Transverse colon (tissue), 4 donors: ENCODE measurements at regions not wholly inside any gene's neighbourhood (a gene's known extent, or its start where the extent isn't known, plus 50 kb on each side); places are given as distances from the start of the nearest gene placed in this dataset.

Experiments used
- DNase-seq: peaks from one replicate; pipeline ENCODE4 v3.0.0-alpha.2; 2019
- H3K27ac ChIP-seq, 4 donors: fragments of 200-600 bp; sonication (generic); 2 replicates each; pipeline ENCODE4 v1.5.1; 2016 to 2018; ENCODE audit warnings: inconsistent platforms in 4 of 4
- H3K27me3 ChIP-seq: fragments of 200-600 bp; sonication (generic); 2 replicates; pipeline ENCODE4 v1.5.1; 2017; ENCODE audit warnings: inconsistent platforms
- H3K36me3 ChIP-seq, 4 donors: fragments of 200-600 bp; sonication (generic); 2 replicates each; pipeline ENCODE4 v1.5.1; 2017 to 2019; ENCODE audit warnings: inconsistent platforms in 4 of 4
- H3K4me1 ChIP-seq, 4 donors: fragments of 200-600 bp; sonication (generic); 2 replicates each; pipeline ENCODE4 v1.5.1; 2017 to 2020; ENCODE audit warnings: inconsistent platforms in 4 of 4
- H3K4me3 ChIP-seq, 4 donors: fragments of 200-600 bp; sonication (generic); 1 replicate in 1 of 4; 2 replicates in 3 of 4; pipeline versions ENCODE4 v1.5.1 to v1.6.1; 2017 to 2019; ENCODE audit warnings: inconsistent platforms in 4 of 4
- H3K9me3 ChIP-seq, 2 donors: fragments of 200-600 bp; sonication (generic); 2 replicates each; pipeline ENCODE4 v1.5.1; 2017 to 2019; ENCODE audit warnings: inconsistent platforms in 2 of 2
- CTCF ChIP-seq, 5 experiments: fragments of 200-600 bp in 3 of 5; fragments of 450-650 bp in 2 of 5; sonication (generic) in 3 of 5; IDR thresholded peaks; 1 replicate in 2 of 5; 2 replicates in 3 of 5; pipeline ENCODE4 v1.5.1; 2016 to 2017; ENCODE audit warnings: antibody characterized with exemption in 5 of 5, inconsistent platforms in 3 of 5, mild to moderate bottlenecking in 2 of 5, moderate library complexity in 1 of 5
- EP300 ChIP-seq: sonication (generic); formaldehyde crosslinking; IDR thresholded peaks from one replicate; pipeline ENCODE4 v1.6.1; 2017; ENCODE audit warnings: antibody characterized with exemption, low read depth
- POLR2A ChIP-seq: fragments of 450-650 bp; IDR thresholded peaks from one replicate; pipeline ENCODE4 v1.6.1; 2016; ENCODE audit warnings: antibody characterized with exemption, mild to moderate bottlenecking, moderate library complexity
- POLR2AphosphoS5 ChIP-seq, 3 donors: sonication (generic); formaldehyde crosslinking; IDR thresholded peaks; one replicate each; pipeline ENCODE4 v1.6.1; 2016; ENCODE audit warnings: antibody characterized with exemption in 3 of 3
- WGBS, 2 donors: methylation state at CpG; one replicate each; pipeline ENCODE4 v1.1.5; 2018; ENCODE audit warnings: low coverage in 1 of 2; 5-methylcytosine and 5-hydroxymethylcytosine counted together
- in situ Hi-C, 4 donors: fragments of 200-750 bp; cut with MboI; loops; one replicate each; pipeline versions ENCODE4 v1.15.0 to v1.15.1; 2017; ENCODE audit warnings: low sequenced_read_pairs in 3 of 4, low pct_ligation_motif_present in 1 of 4, low pct_unique_long_range_greater_than_20kb in 1 of 4
- intact Hi-C: fragments of 100-400 bp; cut with DNase I; formaldehyde crosslinking; loops from one replicate; pipeline ENCODE4 v1.15.1; 2023; ENCODE audit warnings: low total_unique reads

- intact Hi-C loops, result no loop called here
- TF ChIP-seq EP300 (no peak), POLR2AphosphoS5 (IDR thresholded peaks at IDR 0.05) (no peak), CTCF (IDR thresholded peaks at IDR 0.05) (no peak), POLR2A (no peak)
- no peak for DNase-seq
- H3K4me3 ChIP-seq, result no peak overlapping the region
- H3K36me3 ChIP-seq, result no peaks in the 10 kb centered on the region
- no peaks in the 10 kb centered on the region for H3K4me1 ChIP-seq
- H3K27ac ChIP-seq, result no peak overlapping the region
- no peaks in the 10 kb centered on the region for H3K9me3 ChIP-seq
- in situ Hi-C loops, result no loop called here
- WGBS, 2 donors, result 67 to 69% methylated on average over 2 of the region's 2 CpGs
- no peaks in the 10 kb centered on the region for H3K27me3 ChIP-seq
Observed at GRCh38 chr3:103337179-103337845, 902.5 kb downstream of the ZPLD1 start.

DNA sequence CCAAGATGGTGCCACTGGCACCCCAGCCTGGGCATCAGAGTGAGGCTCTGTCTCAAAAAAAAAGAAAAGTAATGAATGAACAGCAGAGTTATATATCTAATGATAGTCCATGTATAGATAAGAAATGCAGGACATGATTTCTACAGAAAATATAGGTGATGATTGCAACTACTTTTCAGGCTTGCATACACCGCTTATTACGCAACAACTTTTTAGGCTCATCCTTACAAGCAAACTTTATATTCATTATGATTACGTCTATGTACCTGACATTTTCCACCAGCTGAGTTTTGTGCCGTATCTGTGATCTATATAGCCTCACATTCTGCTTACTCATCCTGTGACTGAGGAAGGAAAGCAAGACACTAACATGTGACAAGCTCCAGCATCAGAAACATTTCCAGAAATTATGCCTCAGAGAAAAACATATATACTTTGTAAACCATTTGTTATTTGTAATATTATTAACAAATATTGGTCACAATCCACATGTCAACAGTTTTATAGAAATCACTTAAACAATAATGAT is 906.3 kb downstream of the ZPLD1 start:
- H3K27ac ChIP-seq, result no peak overlapping the region
- no peak overlapping the region for H3K4me3 ChIP-seq
- H3K4me1 ChIP-seq, result no peaks in the 10 kb centered on the region
- no peak for TF ChIP-seq POLR2AphosphoS5 (IDR thresholded peaks at IDR 0.05)
- no peak for DNase-seq
- intact Hi-C loops (no loop called here), in situ Hi-C loops (no loop called here)
- H3K27me3 ChIP-seq, result no peaks in the 10 kb centered on the region
- WGBS, 2 donors, result 79 to 97% methylated on average over 4 of the region's 4 CpGs
- no peaks in the 10 kb centered on the region for H3K9me3 ChIP-seq
- no peaks in the 10 kb centered on the region for H3K36me3 ChIP-seq

DNA sequence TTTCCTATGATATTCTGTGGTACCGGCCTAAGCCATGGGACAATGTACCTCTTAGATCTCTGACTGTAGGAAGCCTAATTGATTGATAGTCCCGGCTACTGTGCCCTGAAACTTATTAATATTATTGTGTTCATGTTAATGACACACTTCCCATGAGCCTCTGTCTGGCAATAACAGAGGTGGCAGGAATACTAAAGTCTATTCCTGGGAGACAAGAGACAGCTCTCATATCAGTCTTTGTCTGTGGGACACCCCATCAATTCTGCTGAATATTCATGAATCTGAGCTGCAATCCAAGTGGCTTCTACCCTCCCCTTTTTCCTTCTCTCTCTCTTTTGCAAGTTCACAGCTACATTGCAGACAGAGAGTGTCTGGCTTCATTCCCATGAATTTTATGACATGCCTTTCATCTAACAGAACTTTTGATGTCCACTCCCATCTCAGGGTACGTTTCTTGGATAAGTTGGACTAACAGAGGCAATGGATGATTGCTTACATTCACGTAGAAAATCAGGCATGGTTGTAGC is 907.5 kb downstream of the ZPLD1 start:
- intact Hi-C loops, result no loop called here
- Histone ChIP-seq H3K27ac (no peak overlapping the region), H3K36me3 (no peaks in the 10 kb centered on the region), H3K4me1 (no peaks in the 10 kb centered on the region), H3K27me3 (no peaks in the 10 kb centered on the region), H3K4me3 (no peak overlapping the region), H3K9me3 (no peaks in the 10 kb centered on the region)
- no peak for TF ChIP-seq POLR2AphosphoS5 (IDR thresholded peaks at IDR 0.05)
- TF ChIP-seq POLR2A, result no peak
- TF ChIP-seq EP300, result no peak
- no peak for TF ChIP-seq CTCF (IDR thresholded peaks at IDR 0.05)
- WGBS, 2 donors, result 57 to 61% methylated on average over 3 to 4 of the region's 4 CpGs
- in situ Hi-C loops, result no loop called here
- no peak for DNase-seq

DNA sequence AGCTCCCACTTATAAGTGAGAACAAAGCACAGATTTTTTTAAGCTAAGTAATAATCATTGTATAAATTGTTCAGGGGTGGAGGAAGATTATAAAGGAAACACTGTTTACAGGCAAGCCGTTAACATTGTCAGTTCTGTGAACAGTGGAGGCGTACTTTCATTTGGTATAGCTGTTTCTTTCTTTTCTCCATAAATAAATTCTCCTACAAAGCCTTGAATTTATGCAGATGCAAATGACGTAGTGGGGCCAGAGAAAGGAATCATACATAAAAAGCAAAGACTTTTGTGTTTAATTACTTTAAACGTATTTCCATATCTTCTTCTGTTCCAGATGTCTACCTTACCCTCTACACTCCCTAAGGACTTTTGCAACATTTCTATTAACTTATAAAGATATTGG is 914.9 kb downstream of the ZPLD1 start:
- 70 to 71% methylated on average over 4 of the region's 4 CpGs for WGBS, 2 donors
- Histone ChIP-seq H3K9me3 (no peaks in the 10 kb centered on the region), H3K4me3 (no peak overlapping the region), H3K36me3 (no peaks in the 10 kb centered on the region), H3K27me3 (no peaks in the 10 kb centered on the region), H3K4me1 (no peaks in the 10 kb centered on the region), H3K27ac (no peak overlapping the region)
- no peak for TF ChIP-seq POLR2A
- no peak for TF ChIP-seq EP300
- TF ChIP-seq POLR2AphosphoS5 (IDR thresholded peaks at IDR 0.05), result no peak
- TF ChIP-seq CTCF (IDR thresholded peaks at IDR 0.05), result no peak
- in situ Hi-C loops (no loop called here), intact Hi-C loops (no loop called here)
- DNase-seq, result no peak
